SU-DHL-6 (cell line): ENCODE measurements at regions not wholly inside any gene's neighbourhood (a gene's known extent, or its start where the extent isn't known, plus 50 kb on each side); places are given as distances from the start of the nearest gene placed in this dataset.

Source experiments
- H2AFZ ChIP-seq: fragments of 200-600 bp; sonication (generic); 2 replicates; pipeline ENCODE4 v1.6.1; 2014; ENCODE audit warnings: low read depth, mild to moderate bottlenecking, moderate library complexity, mixed read lengths, antibody characterized with exemption, low read length; ENCODE audit not compliant: severe bottlenecking
- H3F3A ChIP-seq: fragments of 200-600 bp; shearing (Covaris generic); 2 replicates; pipeline ENCODE4 v1.6.0; 2016; ENCODE audit warnings: antibody characterized with exemption, mild to moderate bottlenecking; ENCODE audit not compliant: insufficient read depth
- H3K27ac ChIP-seq: fragments of 200-600 bp; sonication (generic); 2 replicates; pipeline ENCODE4 v1.5.1; 2016; ENCODE audit warnings: low read depth, mild to moderate bottlenecking, low read length, moderate library complexity, mixed read lengths
- H3K27me3 ChIP-seq: fragments of 200-600 bp; sonication (generic), shearing (Covaris generic); 2 replicates; pipeline ENCODE4 v1.6.0; 2014; ENCODE audit warnings: mild to moderate bottlenecking, low read length
- H3K36me3 ChIP-seq: fragments of 200-600 bp; sonication (generic); 2 replicates; pipeline ENCODE4 v1.6.1; 2014; ENCODE audit warnings: mild to moderate bottlenecking, low read length, mixed read lengths
- H3K4me2 ChIP-seq: fragments of 300-600, 200-600 bp; shearing (Covaris generic), sonication (generic); 2 replicates; pipeline ENCODE4 v1.6.0; 2014; ENCODE audit warnings: low read length, low read depth, mild to moderate bottlenecking; ENCODE audit not compliant: poor library complexity, severe bottlenecking
- H3K4me3 ChIP-seq: fragments of 200-600 bp; sonication (generic); 2 replicates; pipeline ENCODE4 v1.5.1; 2014; ENCODE audit warnings: antibody characterized with exemption, low read length, mild to moderate bottlenecking, mixed read lengths; ENCODE audit not compliant: insufficient read depth, poor library complexity, severe bottlenecking
- H3K79me2 ChIP-seq: fragments of 200-600 bp; sonication (generic); 2 replicates; pipeline ENCODE4 v1.6.1; 2014; ENCODE audit warnings: mild to moderate bottlenecking, low read length, moderate library complexity; ENCODE audit not compliant: insufficient read depth
- H3K9ac ChIP-seq: fragments of 200-600 bp; sonication (generic); 2 replicates; pipeline ENCODE4 v1.7.0; 2014; ENCODE audit warnings: mild to moderate bottlenecking, low read length
- H3K9me2 ChIP-seq: fragments of 200-600 bp; sonication (generic); replicated peaks from 2 replicates; pipeline ENCODE4 v1.6.1; 2014; ENCODE audit warnings: low read length; ENCODE audit not compliant: insufficient read depth
- H3K9me3 ChIP-seq: fragments of 200-600 bp; sonication (generic); 2 replicates; pipeline ENCODE4 v1.6.1; 2014; ENCODE audit warnings: low read length, mixed read lengths; ENCODE audit not compliant: insufficient read depth
- H4K20me1 ChIP-seq: fragments of 200-600 bp; sonication (generic); 2 replicates; pipeline ENCODE4 v1.6.1; 2014; ENCODE audit warnings: low read depth, mild to moderate bottlenecking, antibody characterized with exemption, low read length, moderate library complexity, mixed read lengths
- EZH2phosphoT487 ChIP-seq: fragments of 200-600 bp; sonication (generic), shearing (Covaris generic); conservative IDR thresholded peaks from 2 replicates; pipeline ENCODE4 v1.6.1; 2018; ENCODE audit warnings: mild to moderate bottlenecking, antibody characterized with exemption, low read length, moderate library complexity, mixed read lengths
- TF ChIP-seq, protein P1 (sequence below): fragments of 200-600 bp; sonication (generic); IDR thresholded peaks from one replicate; pipeline ENCODE4 v1.5.1; 2017; ENCODE audit warnings: antibody characterized with exemption, mild to moderate bottlenecking, low read length, moderate library complexity; ENCODE audit not compliant: insufficient read depth, poor library complexity, severe bottlenecking

DNA sequence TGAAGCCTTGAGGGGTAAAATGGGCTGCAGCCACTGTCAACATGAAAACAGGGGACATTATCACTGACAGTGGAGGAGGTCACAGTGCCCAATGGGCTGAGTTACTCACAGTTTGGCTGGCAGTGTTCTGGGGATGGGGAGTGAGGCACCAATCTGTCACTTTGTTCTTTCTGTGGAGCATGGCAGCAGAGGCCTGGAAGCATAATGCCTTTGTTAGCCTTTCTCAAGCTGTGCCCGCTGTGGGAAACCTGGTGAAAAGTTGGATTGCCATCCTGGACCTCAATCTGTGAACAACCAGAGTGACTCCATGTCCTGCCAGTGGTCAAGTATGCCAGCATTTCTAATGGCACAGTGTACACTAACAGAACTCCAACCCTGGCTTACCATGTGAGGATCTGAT lies 143.6 kb downstream of the OR2B2 start:
- Histone ChIP-seq H3K79me2 (no peaks in the 10 kb centered on the region), H4K20me1 (no peaks in the 10 kb centered on the region), H3K9me3 (no peaks in the 10 kb centered on the region), H3K9me2 (no peaks in the 10 kb centered on the region), H3K4me2 (no peak overlapping the region), H3K4me3 (no peak overlapping the region), H3K27me3 (no peaks in the 10 kb centered on the region), H3K9ac (no peak overlapping the region), H3F3A (no peaks in the 10 kb centered on the region), H3K36me3 (no peaks in the 10 kb centered on the region), H3K27ac (no peak overlapping the region), H2AFZ (no peak overlapping the region)
- TF ChIP-seq EZH2phosphoT487 = no peak
- TF ChIP-seq, protein P1, sequence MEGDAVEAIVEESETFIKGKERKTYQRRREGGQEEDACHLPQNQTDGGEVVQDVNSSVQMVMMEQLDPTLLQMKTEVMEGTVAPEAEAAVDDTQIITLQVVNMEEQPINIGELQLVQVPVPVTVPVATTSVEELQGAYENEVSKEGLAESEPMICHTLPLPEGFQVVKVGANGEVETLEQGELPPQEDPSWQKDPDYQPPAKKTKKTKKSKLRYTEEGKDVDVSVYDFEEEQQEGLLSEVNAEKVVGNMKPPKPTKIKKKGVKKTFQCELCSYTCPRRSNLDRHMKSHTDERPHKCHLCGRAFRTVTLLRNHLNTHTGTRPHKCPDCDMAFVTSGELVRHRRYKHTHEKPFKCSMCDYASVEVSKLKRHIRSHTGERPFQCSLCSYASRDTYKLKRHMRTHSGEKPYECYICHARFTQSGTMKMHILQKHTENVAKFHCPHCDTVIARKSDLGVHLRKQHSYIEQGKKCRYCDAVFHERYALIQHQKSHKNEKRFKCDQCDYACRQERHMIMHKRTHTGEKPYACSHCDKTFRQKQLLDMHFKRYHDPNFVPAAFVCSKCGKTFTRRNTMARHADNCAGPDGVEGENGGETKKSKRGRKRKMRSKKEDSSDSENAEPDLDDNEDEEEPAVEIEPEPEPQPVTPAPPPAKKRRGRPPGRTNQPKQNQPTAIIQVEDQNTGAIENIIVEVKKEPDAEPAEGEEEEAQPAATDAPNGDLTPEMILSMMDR = no peak

GRCh38 chr6:27767851-27768250 lies 144.3 kb downstream of the OR2B2 start:
- H3K9ac ChIP-seq = no peak overlapping the region
- H3K36me3 ChIP-seq = no peaks in the 10 kb centered on the region
- H2AFZ ChIP-seq = no peak overlapping the region
- no peak overlapping the region for H3K27ac ChIP-seq
- no peaks in the 10 kb centered on the region for H4K20me1 ChIP-seq
- H3K4me3 ChIP-seq = no peak overlapping the region
- no peaks in the 10 kb centered on the region for H3K9me2 ChIP-seq
- no peaks in the 10 kb centered on the region for H3K9me3 ChIP-seq
- H3K4me2 ChIP-seq = no peak overlapping the region
- no peaks in the 10 kb centered on the region for H3K79me2 ChIP-seq
- no peaks in the 10 kb centered on the region for H3K27me3 ChIP-seq
- no peak for TF ChIP-seq EZH2phosphoT487
- TF ChIP-seq, protein P1 = no peak
- H3F3A ChIP-seq = no peaks in the 10 kb centered on the region

DNA sequence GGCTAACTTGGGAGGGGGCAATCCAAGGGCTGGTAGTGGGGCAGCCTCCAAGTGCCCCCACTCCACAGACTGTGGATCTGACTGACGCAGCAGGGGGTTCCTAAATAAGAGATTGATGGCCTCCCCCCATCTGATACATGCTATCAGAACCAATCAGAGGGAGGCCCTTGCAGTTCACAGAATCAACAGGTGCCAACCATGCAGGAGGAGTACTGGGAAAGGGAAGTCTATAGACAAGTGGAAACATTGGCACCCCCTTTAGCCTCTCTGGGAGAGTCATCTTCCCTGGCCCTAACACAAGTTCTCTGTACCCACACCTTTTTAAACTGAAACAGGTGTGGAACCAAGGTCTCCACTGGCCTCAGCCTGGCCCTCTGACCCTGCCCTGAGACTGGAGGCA lies 145.8 kb downstream of the OR2B2 start:
- Histone ChIP-seq H3K9ac (no peak overlapping the region), H3K27ac (no peak overlapping the region), H3K4me3 (no peak overlapping the region), H3K79me2 (no peaks in the 10 kb centered on the region), H3K36me3 (no peaks in the 10 kb centered on the region), H3F3A (no peaks in the 10 kb centered on the region), H3K4me2 (no peak overlapping the region), H3K9me3 (no peaks in the 10 kb centered on the region), H2AFZ (no peak overlapping the region), H3K9me2 (no peaks in the 10 kb centered on the region), H3K27me3 (no peaks in the 10 kb centered on the region), H4K20me1 (no peaks in the 10 kb centered on the region)
- TF ChIP-seq EZH2phosphoT487 = no peak
- TF ChIP-seq, protein P1 = no peak

- Histone ChIP-seq H3F3A (no peaks in the 10 kb centered on the region), H3K27ac (no peak overlapping the region), H3K79me2 (no peaks in the 10 kb centered on the region), H3K9me3 (no peaks in the 10 kb centered on the region), H3K4me2 (no peak overlapping the region), H3K9me2 (no peaks in the 10 kb centered on the region), H2AFZ (no peak overlapping the region), H3K27me3 (no peaks in the 10 kb centered on the region), H3K36me3 (no peaks in the 10 kb centered on the region), H3K9ac (no peak overlapping the region), H3K4me3 (no peak overlapping the region), H4K20me1 (no peaks in the 10 kb centered on the region)
- no peak for TF ChIP-seq EZH2phosphoT487
- TF ChIP-seq, protein P1 = no peak
These were observed 147.1 kb downstream of the OR2B2 start for GRCh38 chr6:27765028-27765590.
